Neural crest cell (in vitro differentiated cells): ENCODE measurements at regions not wholly inside any gene's neighbourhood (a gene's known extent, or its start where the extent isn't known, plus 50 kb on each side); places are given as distances from the start of the nearest gene placed in this dataset.

Source experiments
- DNase-seq: peaks from one replicate; pipeline ENCODE4 v3.0.0; 2021; ENCODE audit warnings: low read depth, mixed read lengths, low spot score
- H3K27ac Mint-ChIP-seq: one replicate; pipeline ENCODE4 v1.8.0; 2021; ENCODE audit warnings: mild to moderate bottlenecking, mixed read lengths; ENCODE audit not compliant: unreplicated experiment
- H3K27me3 Mint-ChIP-seq: 2 replicates; pipeline ENCODE4 v1.8.0; 2021; ENCODE audit warnings: low read depth, mild to moderate bottlenecking, mixed read lengths
- H3K36me3 Mint-ChIP-seq: 2 replicates; pipeline ENCODE4 v1.8.0; 2021; ENCODE audit warnings: low read depth, mild to moderate bottlenecking, mixed read lengths
- H3K4me1 Mint-ChIP-seq: 2 replicates; pipeline ENCODE4 v1.8.0; 2021; ENCODE audit warnings: mixed read lengths
- H3K4me3 Mint-ChIP-seq: one replicate; pipeline ENCODE4 v1.8.0; 2021; ENCODE audit warnings: mild to moderate bottlenecking, mixed read lengths
- H3K9me3 Mint-ChIP-seq: 2 replicates; pipeline ENCODE4 v1.8.0; 2021; ENCODE audit warnings: mixed read lengths
- CTCF ChIP-seq: fragments of 200-600 bp; sonication (generic); conservative IDR thresholded peaks from 2 replicates; pipeline ENCODE4 v1.5.0; 2021; ENCODE audit warnings: antibody characterized with exemption, mild to moderate bottlenecking

GRCh38 chr18:10261344-10262276 lies 192.8 kb upstream of the APCDD1 start:
- no peak for TF ChIP-seq CTCF
- Mint-ChIP-seq H3K4me1 (peaks cover 15% of the 10 kb centered on the region), H3K4me3 (no peak overlapping the region), H3K27me3 (no peaks in the 10 kb centered on the region), H3K27ac (no peak overlapping the region), H3K36me3 (peaks cover 6% of the 10 kb centered on the region), H3K9me3 (peaks cover 17% of the 10 kb centered on the region)
- no peak for DNase-seq

GRCh38 chr18:10262566-10262965 lies 191.9 kb upstream of the APCDD1 start:
- Mint-ChIP-seq H3K27me3 (no peaks in the 10 kb centered on the region), H3K9me3 (peaks cover 14% of the 10 kb centered on the region), H3K27ac (no peak overlapping the region), H3K36me3 (peaks cover 6% of the 10 kb centered on the region), H3K4me1 (peaks cover 19% of the 10 kb centered on the region), H3K4me3 (no peak overlapping the region)
- TF ChIP-seq CTCF: no peak
- no peak for DNase-seq

GRCh38 chr18:10264260-10264659 lies 190.2 kb upstream of the APCDD1 start:
- DNase-seq: no peak

GRCh38 chr18:10265560-10266333 lies 188.7 kb upstream of the APCDD1 start:
- DNase-seq: no peak
- TF ChIP-seq CTCF: no peak
- H3K4me1 Mint-ChIP-seq: peaks cover 37% of the 10 kb centered on the region

More at GRCh38 chr18:10264260-10264659, 190.2 kb upstream of the APCDD1 start:
- H3K27ac Mint-ChIP-seq: no peak overlapping the region
- no peaks in the 10 kb centered on the region for H3K27me3 Mint-ChIP-seq
- no peak overlapping the region for H3K4me3 Mint-ChIP-seq
- H3K4me1 Mint-ChIP-seq: peaks cover 22% of the 10 kb centered on the region
- H3K9me3 Mint-ChIP-seq: peaks cover 9% of the 10 kb centered on the region
- peaks cover 2% of the 10 kb centered on the region for H3K36me3 Mint-ChIP-seq
- no peak for TF ChIP-seq CTCF

GRCh38 chr18:10266334-10266590 lies 188.2 kb upstream of the APCDD1 start:
- peaks cover 2% of the 10 kb centered on the region for H3K36me3 Mint-ChIP-seq
- H3K4me1 Mint-ChIP-seq: peaks cover 40% of the 10 kb centered on the region
- peaks cover 9% of the 10 kb centered on the region for H3K9me3 Mint-ChIP-seq
- TF ChIP-seq CTCF: no peak
- no peaks in the 10 kb centered on the region for H3K27me3 Mint-ChIP-seq
- no peak overlapping the region for H3K27ac Mint-ChIP-seq
- H3K4me3 Mint-ChIP-seq: no peak overlapping the region
- no peak for DNase-seq

More at GRCh38 chr18:10265560-10266333, 188.7 kb upstream of the APCDD1 start:
- Mint-ChIP-seq H3K27ac (no peak overlapping the region), H3K4me3 (no peak overlapping the region), H3K9me3 (peaks cover 9% of the 10 kb centered on the region), H3K36me3 (peaks cover 2% of the 10 kb centered on the region), H3K27me3 (no peaks in the 10 kb centered on the region)
